ENCODE measurements at regions not wholly inside any gene's neighbourhood (a gene's known extent, or its start where the extent isn't known, plus 50 kb on each side); places are given as distances from the start of the nearest gene placed in this dataset.
"Not testable (repeated sequence)": the region's sequence is repeated elsewhere in the genome, so short reads cannot be mapped to it uniquely, and the experiment has no call there.

DNA sequence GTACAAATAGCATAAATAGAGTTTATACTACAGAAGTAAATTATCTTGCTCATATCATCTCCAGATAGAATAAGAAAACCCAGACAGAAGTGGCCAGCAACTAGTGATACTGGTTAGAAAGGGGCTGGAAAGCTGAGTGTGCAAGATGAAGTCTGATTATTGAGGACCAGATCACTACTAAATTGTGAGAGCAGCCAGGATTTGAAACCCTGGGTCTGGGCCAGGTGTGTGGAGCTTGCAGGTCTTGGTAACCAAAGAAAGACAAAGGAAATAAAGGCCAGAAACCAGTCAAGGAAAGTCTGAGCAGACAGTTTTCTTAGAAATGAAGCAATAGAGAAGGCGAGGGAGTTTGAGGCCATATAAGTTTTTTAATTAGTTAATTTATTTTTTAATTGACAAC is 611.8 kb downstream of the ETNK1 start:
- Mint-ChIP-seq H3K27ac (no peak overlapping the region), H3K4me1 (ENCODE audit: low read depth) (no peaks in the 10 kb centered on the region), H3K36me3 (ENCODE audit: insufficient read depth in 2 of 2) (no peaks in the 10 kb centered on the region), H3K27me3 (ENCODE audit: low read depth) (no peaks in the 10 kb centered on the region), H3K9me3 (no peaks in the 10 kb centered on the region), H3K4me3 (no peak overlapping the region)
- DNase-seq: no peak
- ATAC-seq (replicated peaks in 1 of 2): no peak

- no peaks in the 10 kb centered on the region for H3K36me3 Mint-ChIP-seq (ENCODE audit: insufficient read depth in 2 of 2)
- ATAC-seq (replicated peaks in 1 of 2): no peak
- no peak overlapping the region for H3K4me3 Mint-ChIP-seq
- no peaks in the 10 kb centered on the region for H3K27me3 Mint-ChIP-seq (ENCODE audit: low read depth)
- H3K27ac Mint-ChIP-seq: no peak overlapping the region
- H3K9me3 Mint-ChIP-seq: peaks cover 0 to 1% of the 10 kb centered on the region in 2 donors
- H3K4me1 Mint-ChIP-seq (ENCODE audit: low read depth): no peaks in the 10 kb centered on the region
- no peak for DNase-seq
Measured at GRCh38 chr12:23238190-23238589, 613.2 kb downstream of the ETNK1 start.

GRCh38 chr12:23238957-23239356 is 614.0 kb downstream of the ETNK1 start:
- Mint-ChIP-seq H3K27me3 (ENCODE audit: low read depth) (no peaks in the 10 kb centered on the region), H3K4me1 (ENCODE audit: low read depth) (no peaks in the 10 kb centered on the region), H3K36me3 (ENCODE audit: insufficient read depth in 2 of 2) (no peaks in the 10 kb centered on the region), H3K9me3 (peaks cover 0 to 1% of the 10 kb centered on the region in 2 donors), H3K4me3 (no peak overlapping the region), H3K27ac (no peak overlapping the region)
- no peak for DNase-seq
- ATAC-seq (replicated peaks in 1 of 2): no peak

GRCh38 chr12:23245186-23245585 is 620.2 kb downstream of the ETNK1 start:
- Mint-ChIP-seq H3K27me3 (ENCODE audit: low read depth) (no peaks in the 10 kb centered on the region), H3K9me3 (peaks cover 0 to 1% of the 10 kb centered on the region in 2 donors), H3K4me3 (no peak overlapping the region), H3K36me3 (ENCODE audit: insufficient read depth in 2 of 2) (no peaks in the 10 kb centered on the region), H3K4me1 (ENCODE audit: low read depth) (no peaks in the 10 kb centered on the region), H3K27ac (no peak overlapping the region)
- DNase-seq: no peak
- no peak for ATAC-seq (replicated peaks in 1 of 2)

DNA sequence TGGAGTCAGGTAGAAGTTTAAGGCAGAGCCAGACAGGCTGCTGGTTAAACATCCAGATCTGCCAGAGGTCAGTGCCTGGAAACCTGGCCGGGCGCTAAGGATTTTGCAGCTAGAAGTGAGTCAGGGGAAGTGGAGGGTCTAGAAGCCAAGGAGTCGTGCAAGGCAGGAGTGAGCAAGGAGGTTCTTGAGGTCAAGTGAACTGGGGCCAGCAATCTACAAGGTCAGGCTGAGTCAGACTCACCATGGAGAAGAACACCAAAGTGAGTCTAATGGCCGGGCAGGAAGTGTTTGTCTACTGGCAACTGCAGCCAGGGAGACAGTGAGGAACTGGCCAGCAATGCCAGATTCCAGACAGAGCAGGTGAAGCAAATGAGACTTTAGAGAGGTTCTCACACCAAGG is 628.2 kb downstream of the ETNK1 start:
- Mint-ChIP-seq H3K27ac (no peak overlapping the region), H3K4me3 (no peak overlapping the region), H3K27me3 (ENCODE audit: low read depth) (no peaks in the 10 kb centered on the region), H3K4me1 (ENCODE audit: low read depth) (no peaks in the 10 kb centered on the region), H3K36me3 (ENCODE audit: insufficient read depth in 2 of 2) (no peaks in the 10 kb centered on the region), H3K9me3 (peaks cover 0 to 4% of the 10 kb centered on the region in 2 donors)
- ATAC-seq (replicated peaks in 1 of 2) (no peak), DNase-seq (no peak)

GRCh38 chr12:23253910-23254309 is 628.9 kb downstream of the ETNK1 start:
- H3K27ac Mint-ChIP-seq; DNase-seq; H3K4me3 Mint-ChIP-seq; H3K27me3 Mint-ChIP-seq (ENCODE audit: low read depth); H3K36me3 Mint-ChIP-seq (ENCODE audit: insufficient read depth in 2 of 2); H3K4me1 Mint-ChIP-seq (ENCODE audit: low read depth); ATAC-seq (replicated peaks in 1 of 2); H3K9me3 Mint-ChIP-seq: not testable (repeated sequence)

- no peaks in the 10 kb centered on the region for H3K27me3 Mint-ChIP-seq (ENCODE audit: low read depth)
- H3K9me3 Mint-ChIP-seq: peaks cover 2 to 3% of the 10 kb centered on the region in 2 donors
- H3K27ac Mint-ChIP-seq: no peak overlapping the region
- no peak for DNase-seq
- no peak for ATAC-seq (replicated peaks in 1 of 2)
- H3K4me3 Mint-ChIP-seq: no peak overlapping the region
- H3K4me1 Mint-ChIP-seq (ENCODE audit: low read depth): no peaks in the 10 kb centered on the region
- peaks cover 0 to 3% of the 10 kb centered on the region in 2 donors for H3K36me3 Mint-ChIP-seq (ENCODE audit: insufficient read depth in 2 of 2)
Measured at GRCh38 chr12:23259558-23259957, 634.6 kb downstream of the ETNK1 start.

DNA sequence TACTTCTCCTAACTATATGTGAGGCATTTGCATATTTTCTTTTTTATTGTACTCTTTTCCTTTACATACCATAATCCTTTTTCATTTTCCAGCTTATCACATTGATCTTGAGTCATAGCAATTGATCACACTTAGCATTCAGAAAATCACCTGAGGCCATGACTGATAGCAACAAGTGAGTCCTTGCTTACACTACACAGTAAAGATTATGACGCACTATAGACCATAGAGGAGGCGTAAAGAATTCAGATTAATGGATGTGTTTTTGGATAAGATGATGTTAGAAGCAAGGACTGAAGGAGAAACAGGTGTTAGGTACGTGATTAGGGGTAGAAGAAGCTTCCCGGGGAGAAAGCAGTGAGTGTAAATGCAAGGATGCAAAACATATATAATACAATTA is 637.7 kb downstream of the ETNK1 start:
- no peaks in the 10 kb centered on the region for H3K27me3 Mint-ChIP-seq (ENCODE audit: low read depth)
- H3K4me1 Mint-ChIP-seq (ENCODE audit: low read depth): no peaks in the 10 kb centered on the region
- no peak overlapping the region for H3K4me3 Mint-ChIP-seq
- no peak overlapping the region for H3K27ac Mint-ChIP-seq
- no peak for DNase-seq
- peaks cover 0 to 3% of the 10 kb centered on the region in 2 donors for H3K36me3 Mint-ChIP-seq (ENCODE audit: insufficient read depth in 2 of 2)
- peaks cover 0 to 2% of the 10 kb centered on the region in 2 donors for H3K9me3 Mint-ChIP-seq
- ATAC-seq (replicated peaks in 1 of 2): no peak

GRCh38 chr12:23277831-23278230 is 652.9 kb downstream of the ETNK1 start:
- peaks cover 1 to 6% of the 10 kb centered on the region in 2 donors for H3K9me3 Mint-ChIP-seq
- H3K27ac Mint-ChIP-seq: no peak overlapping the region
- H3K27me3 Mint-ChIP-seq (ENCODE audit: low read depth): no peaks in the 10 kb centered on the region
- no peaks in the 10 kb centered on the region for H3K4me1 Mint-ChIP-seq (ENCODE audit: low read depth)
- H3K4me3 Mint-ChIP-seq: no peak overlapping the region
- DNase-seq (no peak), ATAC-seq (replicated peaks in 1 of 2) (no peak)
- H3K36me3 Mint-ChIP-seq (ENCODE audit: insufficient read depth in 2 of 2): no peaks in the 10 kb centered on the region

- Mint-ChIP-seq H3K4me3 (no peak overlapping the region), H3K9me3 (peaks cover 5 to 10% of the 10 kb centered on the region in 2 donors), H3K27ac (no peak overlapping the region), H3K36me3 (ENCODE audit: insufficient read depth in 2 of 2) (peaks cover 0 to 3% of the 10 kb centered on the region in 2 donors), H3K27me3 (ENCODE audit: low read depth) (no peaks in the 10 kb centered on the region), H3K4me1 (ENCODE audit: low read depth) (no peaks in the 10 kb centered on the region)
- ATAC-seq (replicated peaks in 1 of 2): no peak
- no peak for DNase-seq
Measured at GRCh38 chr12:23281295-23281694, 656.3 kb downstream of the ETNK1 start.

GRCh38 chr12:23282701-23283100 is 657.7 kb downstream of the ETNK1 start:
- ATAC-seq (replicated peaks in 1 of 2): no peak
- peaks cover 7 to 14% of the 10 kb centered on the region in 2 donors for H3K9me3 Mint-ChIP-seq

DNA sequence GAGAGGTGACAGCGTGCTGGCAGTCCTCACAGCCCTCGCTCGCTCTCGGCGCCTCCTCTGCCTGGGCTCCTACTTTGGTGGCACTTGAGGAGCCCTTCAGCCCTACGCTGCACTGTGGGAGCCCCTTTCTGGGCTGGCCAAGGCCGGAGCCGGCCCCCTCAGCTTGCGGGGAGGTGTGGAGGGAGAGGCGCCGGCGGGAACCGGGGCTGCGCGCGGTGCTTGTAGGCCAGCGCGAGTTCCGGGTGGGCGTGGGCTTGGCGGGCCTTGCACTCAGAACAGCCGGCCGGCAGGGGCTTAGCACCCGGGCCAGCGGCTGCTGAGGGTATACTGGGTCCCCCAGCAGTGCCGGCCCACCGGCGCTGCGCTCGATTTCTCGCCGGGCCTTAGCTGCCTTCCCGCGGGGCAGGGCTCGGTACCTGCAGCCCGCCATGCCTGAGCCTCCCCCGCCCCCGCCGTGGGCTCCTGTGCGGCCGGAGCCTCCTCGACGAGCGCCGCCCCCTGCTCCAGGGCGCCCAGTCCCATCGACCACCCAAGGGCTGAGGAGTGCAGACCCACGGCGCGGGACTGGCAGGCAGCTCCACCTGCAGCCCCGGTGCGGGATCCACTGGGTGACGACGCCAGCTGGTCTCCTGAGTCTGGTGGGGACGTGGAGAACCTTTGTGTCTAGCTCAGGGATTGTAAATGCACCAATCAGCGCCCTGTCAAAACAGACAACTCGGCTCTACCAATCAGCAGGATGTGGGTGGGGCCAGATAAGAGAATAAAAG is 661.0 kb downstream of the ETNK1 start:
- H3K9me3 Mint-ChIP-seq: peaks cover 7 to 14% of the 10 kb centered on the region in 2 donors
- not testable (repeated sequence) for H3K36me3 Mint-ChIP-seq (ENCODE audit: insufficient read depth in 2 of 2); H3K27me3 Mint-ChIP-seq (ENCODE audit: low read depth); ATAC-seq (replicated peaks in 1 of 2); DNase-seq; H3K4me3 Mint-ChIP-seq; H3K4me1 Mint-ChIP-seq (ENCODE audit: low read depth); H3K27ac Mint-ChIP-seq

More at GRCh38 chr12:23282701-23283100, 657.7 kb downstream of the ETNK1 start:
- no peak overlapping the region for H3K4me3 Mint-ChIP-seq
- H3K4me1 Mint-ChIP-seq (ENCODE audit: low read depth): no peaks in the 10 kb centered on the region
- no peak for DNase-seq
- peaks cover 0 to 3% of the 10 kb centered on the region in 2 donors for H3K36me3 Mint-ChIP-seq (ENCODE audit: insufficient read depth in 2 of 2)
- no peak overlapping the region for H3K27ac Mint-ChIP-seq
- H3K27me3 Mint-ChIP-seq (ENCODE audit: low read depth): no peaks in the 10 kb centered on the region

DNA sequence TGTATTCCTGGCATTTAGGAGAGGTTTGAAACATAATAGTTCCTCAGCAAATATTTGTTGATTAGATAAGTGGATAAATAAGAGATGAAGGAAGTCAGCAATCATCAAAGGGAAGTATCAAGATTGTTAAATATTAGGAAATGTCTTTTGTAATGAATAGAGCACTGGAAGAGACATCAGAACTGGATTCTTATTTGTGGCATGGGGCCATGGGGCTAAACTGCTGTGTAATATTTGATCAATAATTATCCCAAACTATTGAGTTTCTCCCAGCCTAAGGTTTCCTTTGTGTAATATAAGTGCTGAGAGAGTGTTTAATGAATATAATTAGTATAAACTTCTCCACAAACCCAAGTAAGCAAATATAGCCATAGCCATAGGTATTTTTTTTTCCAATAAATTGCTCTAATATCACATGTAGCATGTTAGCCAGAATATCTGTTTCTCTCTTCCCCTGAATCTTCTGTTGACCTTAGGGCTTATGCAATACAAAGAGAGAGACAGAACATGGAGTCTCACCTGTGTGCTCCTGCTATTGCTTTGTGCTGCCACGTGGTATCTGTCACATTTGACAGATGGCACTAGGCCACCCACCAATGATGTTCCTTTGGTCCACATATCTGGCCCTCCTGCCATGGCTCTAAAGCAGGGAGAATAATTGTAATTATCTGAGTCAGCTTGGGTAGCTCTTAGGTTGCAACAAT is 658.7 kb downstream of the SOX5 start:
- Mint-ChIP-seq H3K27me3 (ENCODE audit: low read depth) (no peaks in the 10 kb centered on the region), H3K9me3 (peaks cover 1 to 7% of the 10 kb centered on the region in 2 donors), H3K4me1 (ENCODE audit: low read depth) (no peaks in the 10 kb centered on the region), H3K4me3 (no peak overlapping the region), H3K36me3 (ENCODE audit: insufficient read depth in 2 of 2) (no peaks in the 10 kb centered on the region), H3K27ac (no peak overlapping the region)
- no peak for DNase-seq
- no peak for ATAC-seq (replicated peaks in 1 of 2)

All from activated T-cell treated with anti-CD3 and anti-CD28 coated beads, Interleukin-2, amount 50 U/mL, for 72 hours (primary cell).